ENCODE measurements at regions not wholly inside any gene's neighbourhood (a gene's known extent, or its start where the extent isn't known, plus 50 kb on each side); places are given as distances from the start of the nearest gene placed in this dataset.

DNA sequence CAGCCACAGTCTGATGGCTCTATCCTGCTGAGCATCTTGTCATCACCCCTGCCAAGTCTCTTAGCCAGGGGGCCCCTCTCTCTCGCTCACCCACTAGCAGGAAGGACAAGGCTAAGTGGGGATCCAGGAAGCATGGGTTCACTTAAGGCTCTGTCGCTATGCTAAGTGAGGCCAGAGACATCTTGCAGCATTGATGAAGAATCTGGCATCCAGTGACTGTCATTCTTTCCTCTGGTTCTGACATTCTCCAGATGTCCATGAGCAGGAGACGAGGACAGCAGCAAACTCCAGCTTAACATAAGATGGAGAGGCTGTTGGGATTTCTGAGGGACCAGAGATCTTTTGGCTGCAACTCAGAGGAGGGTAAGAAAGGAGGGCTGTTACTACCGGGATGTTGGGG, 230.2 kb downstream of the TSHZ3 start:
- DNase-seq = no peak

DNA sequence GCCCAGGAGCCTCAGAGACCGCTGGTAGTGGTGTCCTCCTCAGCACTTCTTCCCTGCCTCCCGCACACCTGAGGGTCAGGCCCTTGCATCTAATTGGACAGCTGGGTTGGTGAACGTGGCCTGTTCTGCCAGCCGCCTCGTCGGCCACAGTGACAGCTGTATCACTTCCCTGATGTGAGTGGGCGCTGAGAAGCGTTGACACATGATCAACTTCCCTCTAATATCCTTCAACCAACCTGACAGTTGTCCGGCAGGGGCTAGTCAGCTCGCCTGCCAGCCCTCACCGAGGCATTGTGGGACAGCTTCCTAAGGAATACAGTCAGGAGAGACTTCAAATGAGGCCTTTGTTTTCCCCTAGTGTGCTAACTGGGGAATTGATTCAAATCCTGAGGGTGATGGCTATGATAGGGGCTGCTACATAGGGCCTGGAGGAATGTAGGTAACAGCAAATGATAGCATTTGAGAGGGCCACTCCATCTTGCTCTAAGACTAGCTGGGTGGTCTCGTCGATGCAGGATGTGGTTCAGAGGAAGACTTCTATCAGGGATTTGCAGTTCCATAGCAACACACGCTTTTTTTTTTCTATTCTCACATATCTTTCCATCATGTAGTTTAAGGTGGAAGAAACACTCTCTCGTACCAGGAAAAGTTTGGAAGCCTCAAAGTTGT, 230.8 kb downstream of the TSHZ3 start:
- no peak for DNase-seq

- DNase-seq = no peak
Observed at GRCh38 chr19:31114585-31114984, 234.7 kb downstream of the TSHZ3 start.

DNA sequence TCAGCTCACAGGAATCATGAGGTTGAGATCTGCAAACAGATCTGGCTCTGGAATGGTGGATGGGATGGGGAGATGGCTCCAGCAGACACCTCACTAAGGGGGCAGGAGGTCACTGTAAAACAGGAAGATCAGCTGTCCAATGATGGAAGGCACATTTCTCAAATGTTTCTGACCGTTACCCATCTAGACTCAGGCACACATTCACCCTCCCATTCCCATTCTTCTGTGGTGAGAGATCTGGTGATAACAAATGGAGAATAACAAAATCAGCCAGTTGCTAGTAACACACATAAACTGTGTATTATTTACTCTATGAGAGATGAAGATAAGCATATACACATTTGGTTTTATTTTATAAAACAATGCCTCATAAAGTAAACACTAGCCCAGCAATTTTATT, 235.9 kb downstream of the TSHZ3 start:
- DNase-seq = no peak

- no peak for DNase-seq
Observed at GRCh38 chr19:31112158-31112557, 237.1 kb downstream of the TSHZ3 start.

GRCh38 chr19:31111741-31112140, 237.5 kb downstream of the TSHZ3 start:
- no peak for DNase-seq

DNA sequence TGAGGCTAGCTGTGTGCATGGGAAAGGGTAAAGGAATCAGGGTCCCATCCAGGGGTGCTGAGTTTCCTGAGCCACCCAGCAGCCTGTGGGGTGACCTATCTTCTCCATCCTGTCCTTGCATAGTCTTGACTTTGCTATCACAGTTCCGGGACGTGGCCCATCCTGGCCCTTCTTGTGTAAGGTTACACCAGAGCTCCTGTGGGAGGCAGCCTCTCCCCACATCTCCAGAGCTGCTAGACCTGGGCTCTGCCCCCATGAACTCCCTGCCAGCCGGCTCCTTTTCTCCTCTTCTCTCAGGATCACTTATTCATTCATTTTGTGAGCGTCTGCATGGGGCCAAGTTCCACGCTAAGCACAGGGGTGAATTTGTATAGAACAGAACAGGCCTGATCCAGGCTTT, 238.9 kb downstream of the TSHZ3 start:
- no peak for DNase-seq

DNA sequence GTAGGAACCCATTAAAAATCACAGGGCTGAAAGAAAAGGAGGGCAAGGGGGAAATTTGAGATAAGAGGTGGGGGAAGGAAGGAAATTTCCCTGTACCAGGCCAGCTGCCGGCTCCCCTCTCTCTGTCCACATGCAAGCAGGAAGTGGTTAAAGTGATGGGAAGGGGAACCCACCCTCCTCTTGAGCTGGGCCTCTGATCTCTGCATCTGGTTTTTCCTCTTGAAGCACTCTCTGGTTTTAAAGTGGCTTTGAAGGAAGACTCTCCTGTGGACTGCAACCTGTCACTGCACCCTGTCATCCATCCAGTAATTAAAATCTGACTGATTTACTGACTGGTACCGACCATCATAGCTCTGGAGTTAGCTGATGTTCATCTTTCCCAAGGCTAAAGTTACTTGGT, 239.6 kb downstream of the TSHZ3 start:
- no peak for DNase-seq

- DNase-seq = no peak
Observed at GRCh38 chr19:31107096-31107495, 242.1 kb downstream of the TSHZ3 start.

DNA sequence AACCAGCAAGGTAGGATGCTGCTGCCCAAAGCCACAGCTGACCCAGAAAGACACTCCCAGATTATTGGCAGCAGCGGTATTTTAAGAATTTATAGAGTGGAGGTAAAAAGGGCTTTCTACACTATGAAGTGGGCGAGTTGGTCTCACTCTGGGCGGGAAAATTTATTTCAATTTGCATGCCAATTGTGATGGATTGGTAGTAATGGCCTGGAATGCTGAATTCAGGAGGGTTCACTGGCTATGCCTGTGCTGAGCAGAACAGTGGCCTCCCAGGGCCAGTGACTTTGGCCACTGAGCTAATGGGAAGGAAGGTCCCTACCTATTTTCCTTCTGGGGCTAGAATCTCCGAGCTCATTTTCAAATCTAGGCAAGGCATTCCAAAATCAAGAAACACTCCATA, 243.5 kb downstream of the TSHZ3 start:
- no peak for DNase-seq

DNA sequence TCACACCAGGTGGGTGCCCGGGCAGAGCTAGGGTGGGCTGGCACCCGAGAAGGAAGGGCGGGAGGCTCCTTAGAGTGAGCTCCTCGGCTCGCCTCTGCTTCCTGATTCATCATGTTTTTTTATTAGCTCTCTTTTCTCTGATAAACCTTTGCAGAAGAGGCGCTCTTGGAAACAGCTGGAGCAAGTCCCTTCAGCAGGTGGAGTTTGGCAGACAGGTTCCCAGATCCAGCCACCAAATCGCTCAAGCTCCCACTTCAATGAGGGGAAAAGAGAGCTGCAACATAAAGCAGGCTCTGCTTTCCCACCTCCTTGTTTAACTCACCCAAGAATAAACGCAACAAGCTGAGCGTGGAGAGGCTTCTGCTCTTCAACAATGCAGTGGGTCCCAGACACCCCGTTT, 244.8 kb downstream of the TSHZ3 start:
- no peak for DNase-seq

GRCh38 chr19:31103228-31103627, 246.0 kb downstream of the TSHZ3 start:
- DNase-seq = no peak

DNA sequence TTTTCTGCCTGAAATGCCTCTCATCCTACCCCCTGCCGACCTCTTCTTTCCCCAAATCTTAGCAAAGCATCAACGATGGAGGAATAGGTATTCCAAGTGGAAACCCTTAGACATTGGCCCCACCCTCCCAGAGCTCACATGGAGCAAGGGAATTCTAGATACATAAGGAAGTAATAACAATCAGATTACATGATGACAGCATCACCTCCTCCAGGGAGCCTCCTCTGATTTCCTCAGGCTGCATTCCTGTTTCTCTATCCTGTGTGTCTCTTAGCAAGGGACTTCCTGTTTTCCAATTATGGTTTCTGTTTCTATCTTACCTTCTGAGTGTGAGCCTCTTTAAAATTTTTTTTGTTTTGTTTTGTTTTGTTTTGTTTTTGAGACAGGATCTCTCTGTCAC, 246.6 kb downstream of the TSHZ3 start:
- DNase-seq = no peak

GRCh38 chr19:31100981-31101380, 248.3 kb downstream of the TSHZ3 start:
- no peak for DNase-seq

GRCh38 chr19:31100206-31100590, 249.0 kb downstream of the TSHZ3 start:
- DNase-seq = no peak

DNA sequence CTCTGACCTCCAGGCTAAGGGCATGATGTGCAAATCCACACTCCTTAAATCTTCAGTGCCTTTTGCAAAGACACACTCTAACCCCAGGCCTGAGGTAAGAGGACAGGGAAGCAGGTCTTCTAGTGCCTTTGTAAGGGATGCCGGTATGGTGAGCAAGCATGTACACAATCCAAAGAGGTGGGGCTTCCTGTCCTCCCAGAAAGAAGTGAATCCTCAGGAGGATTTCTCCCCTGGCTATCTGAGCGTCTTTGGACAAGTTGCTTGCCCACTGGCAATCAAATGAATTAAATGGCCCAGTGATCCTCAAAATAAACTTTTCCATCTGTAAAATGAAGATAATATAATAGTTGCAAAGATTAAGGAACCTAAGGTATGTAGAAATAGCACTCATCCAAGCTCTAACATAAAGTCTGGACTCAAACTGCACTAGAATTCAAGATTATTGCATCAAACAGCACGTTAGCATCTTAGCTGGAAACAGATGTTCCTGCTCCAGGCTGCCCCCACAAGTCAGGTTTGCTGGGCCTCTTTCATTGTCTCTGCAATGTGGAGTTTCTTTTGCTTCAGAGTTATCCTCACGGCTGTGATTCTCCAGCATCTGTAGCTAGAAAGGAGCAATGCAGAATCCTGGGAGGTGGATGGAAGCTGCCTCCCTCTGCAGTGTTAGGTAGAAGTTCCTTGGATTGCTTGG, 249.6 kb downstream of the TSHZ3 start:
- no peak for DNase-seq

GRCh38 chr19:31098836-31099235, 250.4 kb downstream of the TSHZ3 start:
- no peak for DNase-seq

GRCh38 chr19:31096935-31097545, 252.2 kb downstream of the TSHZ3 start:
- no peak for DNase-seq

DNA sequence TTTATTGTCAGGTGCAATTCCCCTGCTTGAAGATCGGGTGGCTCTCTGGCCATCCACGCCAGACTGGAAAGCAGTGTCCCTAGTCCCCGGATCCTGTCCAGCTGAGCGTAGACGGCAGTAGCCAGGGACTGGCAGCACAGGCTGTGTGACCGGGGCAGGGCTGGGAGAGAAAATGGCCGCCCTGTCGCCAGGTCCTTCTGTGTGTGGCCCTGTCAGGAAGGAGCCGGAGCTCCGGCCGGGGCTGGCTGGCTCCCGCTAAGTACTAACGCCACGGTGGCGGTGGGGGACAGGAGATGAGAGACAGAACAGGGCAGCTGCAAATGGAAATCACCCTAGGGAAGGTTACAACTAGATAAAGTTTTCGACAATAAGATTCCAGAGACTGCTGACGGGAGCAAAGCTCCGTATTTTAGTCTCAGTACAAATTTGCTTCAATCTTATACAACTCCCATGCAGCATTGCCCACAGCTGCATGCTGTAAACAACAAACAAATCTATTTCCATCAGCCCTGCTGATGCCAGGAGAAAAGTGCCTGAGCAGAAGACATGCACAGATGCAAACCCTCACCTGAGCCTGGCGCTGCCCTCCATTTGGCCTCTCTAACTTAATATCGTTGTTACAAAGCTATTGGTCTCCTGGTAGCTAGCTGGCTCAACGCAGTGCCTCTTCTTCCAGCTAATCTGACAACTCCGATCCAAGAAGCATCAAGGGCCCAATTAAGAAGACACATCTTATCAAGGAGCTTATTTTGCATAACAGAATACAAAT, 253.0 kb downstream of the TSHZ3 start:
- no peak for DNase-seq

DNA sequence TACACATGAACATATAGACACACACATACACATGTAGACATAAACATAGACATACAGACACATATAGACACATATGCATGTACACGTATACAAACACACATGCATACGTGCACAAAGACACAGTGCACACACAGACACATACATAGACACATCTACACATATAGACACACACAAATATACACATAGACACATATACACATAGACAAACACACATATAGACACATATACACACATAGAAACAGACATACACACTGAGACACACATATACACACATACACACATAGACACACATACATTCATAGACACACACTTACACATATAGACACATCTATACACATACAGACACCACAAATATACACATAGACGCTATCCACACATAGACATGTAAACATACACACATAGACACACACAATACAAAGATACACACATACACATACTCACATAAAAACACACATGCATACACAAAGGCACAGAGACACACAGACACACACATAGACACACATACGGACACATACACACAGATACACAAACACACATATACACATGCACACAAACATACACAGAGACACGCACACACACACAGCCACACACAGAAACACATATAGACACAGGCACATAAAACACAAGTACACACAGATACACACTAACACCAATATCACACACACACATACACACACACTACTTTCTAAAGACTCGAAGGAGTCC, 254.0 kb downstream of the TSHZ3 start:
- DNase-seq = no peak

- no peak for DNase-seq
Observed at GRCh38 chr19:31092274-31092673, 257.0 kb downstream of the TSHZ3 start.

DNA sequence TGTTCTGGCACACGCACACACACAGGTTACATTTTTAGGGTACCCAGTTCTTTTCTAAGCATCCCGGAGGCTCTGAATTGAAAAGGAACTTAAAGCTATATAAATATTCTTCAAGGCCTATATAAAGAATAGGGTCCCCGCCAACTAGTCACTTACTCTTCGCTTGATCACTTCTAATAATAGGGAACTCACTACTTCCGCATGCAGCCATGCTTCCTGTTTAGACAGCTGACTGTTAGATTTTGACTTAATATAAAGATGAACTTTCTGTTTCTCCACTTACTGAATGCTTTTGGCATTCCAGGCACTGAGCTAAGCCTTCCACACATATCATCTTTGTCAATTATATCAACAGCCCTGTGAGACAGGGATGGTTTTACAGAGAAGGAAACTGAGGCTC, 259.6 kb downstream of the TSHZ3 start:
- no peak for DNase-seq

DNA sequence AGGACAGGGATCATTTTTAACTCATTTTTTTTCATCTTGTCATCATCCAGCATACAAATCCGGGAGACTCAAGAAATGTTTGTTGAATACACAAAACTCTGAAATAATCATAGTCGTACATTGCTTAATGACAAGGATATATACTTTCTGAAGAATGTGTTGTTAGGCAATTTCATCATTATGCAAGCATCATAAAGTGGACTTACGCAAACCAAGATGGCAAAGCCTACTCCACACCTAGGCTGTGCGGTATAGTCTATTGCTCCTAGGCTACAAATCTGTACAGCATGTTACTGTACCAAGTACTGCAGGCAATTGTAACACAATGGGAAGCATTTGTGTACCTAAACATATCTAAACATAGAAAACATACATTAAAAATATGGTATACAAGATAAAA, 264.1 kb downstream of the TSHZ3 start:
- no peak for DNase-seq
